Colonic mucosa (tissue), 4 donors: ENCODE measurements at regions not wholly inside any gene's neighbourhood (a gene's known extent, or its start where the extent isn't known, plus 50 kb on each side); places are given as distances from the start of the nearest gene placed in this dataset.

Experiments
- DNase-seq: peaks from one replicate; pipeline ENCODE4 v3.0.0-alpha.2; 2020
- H3K27ac ChIP-seq: fragments of 200-600 bp; one replicate; pipeline ENCODE4 v1.8.0; 2021
- H3K27me3 ChIP-seq: fragments of 200-600 bp; one replicate; pipeline ENCODE4 v1.8.0; 2021
- H3K36me3 ChIP-seq: fragments of 200-600 bp; one replicate; pipeline ENCODE4 v1.8.0; 2021
- H3K4me1 ChIP-seq: fragments of 200-600 bp; one replicate; pipeline ENCODE4 v1.8.0; 2021; ENCODE audit warnings: mild to moderate bottlenecking
- H3K4me3 ChIP-seq: fragments of 200-600 bp; one replicate; pipeline ENCODE4 v1.8.0; 2021
- H3K9ac ChIP-seq, 2 donors: one replicate each; pipeline ENCODE4 v1.7.0; 2013; ENCODE audit warnings: control low read depth in 2 of 2, low read depth in 2 of 2, low read length in 2 of 2
- H3K9me3 ChIP-seq: fragments of 200-600 bp; one replicate; pipeline ENCODE4 v1.8.0; 2021
- CTCF ChIP-seq: fragments of 200-600 bp; IDR thresholded peaks from one replicate; pipeline ENCODE4 v1.8.0; 2022; ENCODE audit warnings: antibody characterized with exemption, mild to moderate bottlenecking
- intact Hi-C: fragments of 100-400 bp; cut with DNase I; formaldehyde crosslinking; loops from one replicate; pipeline ENCODE4 v1.14.1; 2022
- donor health status: healthy.
- donor health status: DM: no; HTN: no; CAD: no.
- donor health status: DM: no; HTN: no; CAD: no.

- no peaks in the 10 kb centered on the region for H3K9me3 ChIP-seq
- no peak overlapping the region for H3K4me3 ChIP-seq
- DNase-seq: no peak
- no peaks in the 10 kb centered on the region for H3K4me1 ChIP-seq
- no peaks in the 10 kb centered on the region for H3K27me3 ChIP-seq
- no peak overlapping the region for H3K9ac ChIP-seq
- H3K36me3 ChIP-seq: no peaks in the 10 kb centered on the region
- intact Hi-C loops: no loop called here
- H3K27ac ChIP-seq: no peak overlapping the region
- TF ChIP-seq CTCF: no peak
Observed at GRCh38 chr13:75978818-75979217, 342.7 kb downstream of the LMO7 start.

DNA sequence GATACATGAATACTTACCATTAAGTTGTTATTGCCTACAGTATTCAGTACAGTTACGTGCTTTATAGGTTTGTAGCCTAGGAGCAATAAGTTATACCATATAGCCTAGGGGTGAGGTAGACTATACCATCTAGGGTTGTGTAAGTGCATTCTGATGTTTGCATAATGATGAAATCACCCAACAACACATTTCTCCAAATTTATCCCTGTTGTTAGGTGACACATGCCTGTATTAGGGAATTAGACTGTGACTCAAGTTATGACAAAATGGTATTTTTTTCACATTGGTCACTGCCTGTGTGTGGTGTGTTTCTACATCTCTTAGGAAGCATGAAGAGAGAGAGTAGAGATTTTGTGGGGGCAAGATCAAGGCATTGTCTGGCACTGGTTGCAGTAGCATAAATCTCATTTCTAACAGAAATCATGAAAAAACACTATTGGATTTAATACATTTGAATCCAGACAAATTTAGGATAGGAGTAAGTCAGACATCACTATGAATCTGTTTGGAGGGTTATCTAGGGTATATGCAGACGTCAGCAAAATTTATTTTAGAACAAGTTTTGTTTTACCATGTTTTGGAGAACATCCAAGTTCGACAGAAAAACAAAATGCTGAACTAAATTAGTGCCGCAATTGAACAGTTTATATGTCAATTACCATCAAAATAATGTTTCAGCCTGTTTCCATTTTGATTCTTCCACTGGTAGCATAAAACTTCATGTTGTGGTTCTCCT lies 332.1 kb downstream of the LMO7 start:
- no peaks in the 10 kb centered on the region for H3K9me3 ChIP-seq
- H3K4me1 ChIP-seq: no peaks in the 10 kb centered on the region
- DNase-seq: no peak
- intact Hi-C loops: no loop called here
- H3K27ac ChIP-seq: no peak overlapping the region
- H3K9ac ChIP-seq: no peak overlapping the region
- no peaks in the 10 kb centered on the region for H3K36me3 ChIP-seq
- no peak overlapping the region for H3K4me3 ChIP-seq
- H3K27me3 ChIP-seq: no peaks in the 10 kb centered on the region
- TF ChIP-seq CTCF: no peak

DNA sequence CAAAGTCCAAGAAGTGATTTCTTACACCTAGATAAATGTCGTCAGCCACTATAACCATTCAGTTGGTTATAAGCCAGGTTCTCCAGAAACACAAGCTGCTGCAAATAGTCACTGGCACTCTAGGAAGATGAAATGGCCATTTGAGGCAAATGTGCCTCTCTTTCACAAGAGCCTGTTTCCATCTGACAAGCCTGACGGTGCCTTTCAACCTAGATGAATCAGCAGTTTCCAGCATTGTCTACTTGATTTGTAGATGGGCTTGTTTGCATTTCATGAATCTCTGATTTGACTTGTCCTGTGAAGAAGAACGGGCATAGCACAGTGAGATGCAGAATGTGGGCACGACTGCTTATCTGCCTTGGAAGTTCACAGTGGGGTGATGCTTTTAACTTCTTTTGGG lies 327.2 kb downstream of the LMO7 start:
- DNase-seq: no peak
- Histone ChIP-seq H3K27me3 (no peaks in the 10 kb centered on the region), H3K27ac (no peak overlapping the region), H3K4me3 (no peak overlapping the region), H3K9ac (no peak overlapping the region), H3K4me1 (no peaks in the 10 kb centered on the region), H3K9me3 (no peaks in the 10 kb centered on the region), H3K36me3 (no peaks in the 10 kb centered on the region)
- intact Hi-C loops: no loop called here
- no peak for TF ChIP-seq CTCF

DNA sequence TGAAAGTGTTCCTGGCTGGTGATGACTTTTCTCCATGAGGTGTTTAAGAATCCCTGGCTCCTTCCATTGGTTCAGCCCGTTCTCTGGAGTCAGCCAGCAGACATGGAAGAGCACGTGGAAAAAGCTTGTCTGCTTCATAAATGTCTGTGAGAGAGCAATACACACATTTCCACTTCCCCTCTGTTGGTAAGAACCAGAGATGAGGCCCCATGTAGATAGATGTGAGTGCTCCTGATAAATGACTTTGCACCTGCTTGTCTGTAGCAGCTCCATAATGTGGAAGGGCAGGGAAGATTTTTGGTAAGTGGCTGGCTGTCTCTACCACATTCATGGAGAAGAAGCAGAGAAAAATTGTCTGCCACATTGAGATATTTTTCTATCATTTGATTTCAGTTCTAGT lies 325.8 kb downstream of the LMO7 start:
- intact Hi-C loops: no loop called here

GRCh38 chr13:75960538-75960994 lies 324.4 kb downstream of the LMO7 start:
- no peaks in the 10 kb centered on the region for H3K27me3 ChIP-seq
- H3K4me3 ChIP-seq: no peak overlapping the region
- TF ChIP-seq CTCF: no peak
- H3K9ac ChIP-seq: no peak overlapping the region
- no peaks in the 10 kb centered on the region for H3K4me1 ChIP-seq
- DNase-seq: no peak
- no peaks in the 10 kb centered on the region for H3K9me3 ChIP-seq
- no peak overlapping the region for H3K27ac ChIP-seq
- H3K36me3 ChIP-seq: no peaks in the 10 kb centered on the region
- intact Hi-C loops: no loop called here

More for the DNA sequence above, 325.8 kb downstream of the LMO7 start:
- H3K9ac ChIP-seq: no peak overlapping the region
- H3K9me3 ChIP-seq: no peaks in the 10 kb centered on the region
- no peaks in the 10 kb centered on the region for H3K36me3 ChIP-seq
- no peak overlapping the region for H3K4me3 ChIP-seq
- TF ChIP-seq CTCF: no peak
- no peak for DNase-seq
- no peak overlapping the region for H3K27ac ChIP-seq
- H3K4me1 ChIP-seq: no peaks in the 10 kb centered on the region
- H3K27me3 ChIP-seq: no peaks in the 10 kb centered on the region
